GM10266 (cell line): ENCODE measurements at regions not wholly inside any gene's neighbourhood (a gene's known extent, or its start where the extent isn't known, plus 50 kb on each side); places are given as distances from the start of the nearest gene placed in this dataset.

Experiments
- DNase-seq: peaks from one replicate; pipeline ENCODE4 v3.0.0; 2012; ENCODE audit errors: extremely low spot score
- TF ChIP-seq, protein P1 (sequence below): IDR thresholded peaks from 2 replicates; pipeline ENCODE4 v1.5.1; 2012; ENCODE audit warnings: mild to moderate bottlenecking, low read depth; ENCODE audit not compliant: control insufficient read depth, insufficient read depth; ENCODE audit errors: missing control alignments

DNA sequence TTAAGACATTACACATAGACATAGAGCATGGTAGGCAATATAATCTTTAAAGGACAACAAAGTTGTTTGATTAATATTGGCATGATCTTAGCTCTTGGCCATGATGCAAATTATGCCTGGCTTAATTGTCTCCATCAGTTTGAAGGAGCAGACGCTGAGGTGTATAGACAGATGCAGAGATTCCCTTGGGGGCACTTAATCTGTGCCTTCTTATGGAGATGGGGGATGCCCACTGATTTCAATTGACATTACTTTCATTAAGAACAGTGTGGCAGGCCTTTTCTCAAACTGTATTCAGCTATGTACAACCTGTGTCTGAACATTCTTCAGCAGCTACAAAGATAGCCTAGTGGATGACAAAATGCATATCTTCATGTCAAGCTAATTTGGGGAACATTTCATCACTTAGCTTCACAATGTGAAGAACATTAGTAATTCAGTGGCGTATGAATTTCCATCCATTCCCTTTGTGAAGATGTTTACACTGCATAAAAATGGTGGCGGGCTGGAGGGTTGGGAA, 85.3 kb upstream of the MYCBP2 start:
- DNase-seq: no peak
- TF ChIP-seq, protein P1, sequence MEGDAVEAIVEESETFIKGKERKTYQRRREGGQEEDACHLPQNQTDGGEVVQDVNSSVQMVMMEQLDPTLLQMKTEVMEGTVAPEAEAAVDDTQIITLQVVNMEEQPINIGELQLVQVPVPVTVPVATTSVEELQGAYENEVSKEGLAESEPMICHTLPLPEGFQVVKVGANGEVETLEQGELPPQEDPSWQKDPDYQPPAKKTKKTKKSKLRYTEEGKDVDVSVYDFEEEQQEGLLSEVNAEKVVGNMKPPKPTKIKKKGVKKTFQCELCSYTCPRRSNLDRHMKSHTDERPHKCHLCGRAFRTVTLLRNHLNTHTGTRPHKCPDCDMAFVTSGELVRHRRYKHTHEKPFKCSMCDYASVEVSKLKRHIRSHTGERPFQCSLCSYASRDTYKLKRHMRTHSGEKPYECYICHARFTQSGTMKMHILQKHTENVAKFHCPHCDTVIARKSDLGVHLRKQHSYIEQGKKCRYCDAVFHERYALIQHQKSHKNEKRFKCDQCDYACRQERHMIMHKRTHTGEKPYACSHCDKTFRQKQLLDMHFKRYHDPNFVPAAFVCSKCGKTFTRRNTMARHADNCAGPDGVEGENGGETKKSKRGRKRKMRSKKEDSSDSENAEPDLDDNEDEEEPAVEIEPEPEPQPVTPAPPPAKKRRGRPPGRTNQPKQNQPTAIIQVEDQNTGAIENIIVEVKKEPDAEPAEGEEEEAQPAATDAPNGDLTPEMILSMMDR: no peak

DNA sequence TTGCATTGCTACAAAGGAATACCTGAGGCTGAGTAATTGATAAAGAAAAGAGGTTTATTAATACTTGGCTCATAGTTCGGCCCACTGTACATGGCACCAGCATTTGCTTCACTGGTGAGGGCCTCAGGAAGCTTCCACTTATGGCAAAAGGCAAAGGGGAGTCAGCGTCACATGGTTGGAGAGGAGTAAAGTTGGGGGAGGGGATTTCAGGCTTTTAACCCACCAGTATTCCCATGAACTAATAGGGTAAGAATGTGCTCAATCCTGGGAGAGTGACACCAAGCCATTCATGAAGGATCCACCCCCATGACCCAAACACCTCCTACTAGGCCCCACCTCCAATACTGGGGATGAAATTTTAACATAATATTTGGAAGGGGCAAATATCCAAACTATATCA, 82.5 kb upstream of the MYCBP2 start:
- TF ChIP-seq, protein P1: no peak

DNA sequence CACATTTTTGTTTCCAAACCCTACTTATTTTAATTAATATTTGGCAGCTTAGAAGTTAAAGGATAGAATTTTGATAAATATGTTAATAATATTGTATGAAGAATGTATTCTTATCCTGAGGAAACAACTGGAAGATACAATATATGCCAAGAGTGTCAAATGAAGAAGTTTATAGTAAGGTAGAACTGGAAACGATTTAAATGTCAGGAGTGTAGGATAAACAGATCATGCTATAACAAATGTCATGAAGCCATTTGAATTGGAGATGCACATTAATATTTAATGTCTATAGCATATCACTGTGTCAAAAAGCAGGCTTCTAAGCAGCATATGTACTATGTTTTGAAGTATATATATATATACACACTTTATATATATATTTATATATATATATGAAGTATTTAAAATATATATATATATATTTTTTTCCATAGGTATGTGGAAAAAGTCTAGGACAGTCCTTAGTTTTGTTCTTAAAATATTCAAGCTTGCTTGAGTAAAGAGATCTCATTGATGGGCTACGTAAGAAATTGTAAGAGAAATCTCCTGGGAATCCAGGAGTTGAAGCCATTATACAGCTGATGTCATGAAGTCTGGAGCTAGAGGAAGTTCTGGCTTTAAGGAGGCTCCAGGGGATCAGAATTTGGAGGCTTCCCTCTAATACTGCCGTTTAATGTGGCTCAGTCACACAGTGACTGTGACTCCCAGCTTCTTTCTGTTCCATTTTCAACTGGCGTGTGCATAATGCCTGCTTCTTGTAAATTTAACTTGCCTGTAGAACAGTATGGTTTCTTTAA, 79.9 kb upstream of the MYCBP2 start:
- TF ChIP-seq, protein P1: no peak
- DNase-seq: no peak

More for the DNA sequence above, 82.5 kb upstream of the MYCBP2 start:
- DNase-seq: no peak

DNA sequence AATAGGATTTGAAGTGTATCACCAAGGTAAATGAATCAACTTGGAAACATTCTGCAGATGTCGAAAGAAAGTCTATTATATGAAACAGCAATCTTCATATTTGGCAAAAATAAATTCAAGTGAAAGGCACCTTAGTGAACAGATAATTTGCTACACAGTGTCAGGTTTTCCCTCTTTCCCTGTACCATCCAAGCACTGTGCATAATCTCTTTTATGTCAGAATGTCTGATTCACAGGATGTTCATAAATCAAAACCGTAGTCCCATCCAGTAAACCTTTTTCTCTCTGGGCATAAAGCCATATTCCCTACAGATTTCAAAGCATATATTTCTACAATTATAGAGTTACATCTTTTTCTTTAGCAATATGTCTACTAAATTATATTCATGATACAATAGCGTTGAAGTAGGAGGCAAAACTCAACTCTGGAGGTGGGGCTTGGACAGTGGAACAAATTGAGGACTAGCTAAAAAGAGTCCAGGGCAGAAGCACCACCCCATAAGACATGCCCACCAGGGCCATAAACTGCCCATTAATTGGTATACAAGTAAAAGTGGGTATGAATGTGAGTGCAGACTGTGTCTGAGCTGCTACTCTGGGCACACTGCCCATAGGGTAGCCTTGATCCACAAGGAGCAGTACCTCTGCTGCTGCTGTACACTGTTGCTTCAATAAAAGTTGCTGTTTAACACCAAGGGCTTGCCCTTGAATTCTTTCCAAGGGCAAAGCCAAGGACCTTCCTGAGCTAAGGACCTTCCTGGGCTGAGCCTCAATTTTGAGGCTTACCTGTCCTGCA, 72.1 kb upstream of the MYCBP2 start:
- TF ChIP-seq, protein P1: no peak
- DNase-seq: no peak

DNA sequence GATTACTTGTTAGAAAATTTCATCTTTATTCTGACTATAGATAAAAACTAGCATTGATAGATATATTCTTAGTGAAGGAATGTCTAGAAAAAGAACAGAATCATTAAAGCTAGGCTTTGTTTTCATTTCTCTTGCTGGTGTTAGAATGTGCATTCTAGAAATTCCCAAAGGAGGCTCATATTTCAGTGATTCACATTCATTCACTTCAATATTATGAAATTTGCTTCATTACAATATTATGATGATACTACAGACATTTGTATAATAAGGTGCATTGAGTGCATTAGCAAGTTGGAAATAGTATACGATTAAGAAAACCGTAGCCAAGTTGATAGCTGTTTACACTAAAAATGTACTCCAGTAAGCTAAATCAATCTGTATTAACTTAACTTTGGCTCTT, 70.7 kb upstream of the MYCBP2 start:
- no peak for DNase-seq

DNA sequence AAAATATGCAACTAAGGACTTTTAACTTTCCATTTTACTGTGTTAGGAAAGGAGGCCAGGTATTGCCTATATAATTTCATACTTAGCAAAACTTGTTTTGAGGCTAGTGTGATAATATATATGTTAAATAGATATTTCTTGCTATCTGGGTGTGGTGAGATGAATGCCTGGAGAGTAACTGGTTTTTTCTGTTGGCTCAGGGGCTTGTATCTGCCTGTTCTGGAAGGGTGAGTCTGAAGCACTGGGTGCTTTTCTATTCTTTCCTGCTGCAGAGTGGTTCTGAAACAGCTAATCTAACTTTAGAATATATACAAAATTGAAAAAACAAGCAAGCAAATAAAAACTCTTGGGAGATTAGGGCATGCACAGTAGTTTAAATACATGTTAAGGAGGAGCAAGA, 64.6 kb upstream of the MYCBP2 start:
- no peak for DNase-seq

More for the DNA sequence above, 70.7 kb upstream of the MYCBP2 start:
- TF ChIP-seq, protein P1: no peak

More for the DNA sequence above, 64.6 kb upstream of the MYCBP2 start:
- TF ChIP-seq, protein P1: no peak
